Natural killer cell (primary cell): ENCODE measurements at regions not wholly inside any gene's neighbourhood (a gene's known extent, or its start where the extent isn't known, plus 50 kb on each side); places are given as distances from the start of the nearest gene placed in this dataset.

Experiments used
- ATAC-seq, 3 donors: fragments of 150-1000 bp in 2 of 3; fragments of 200-7000 bp in 1 of 3; cut with Tn5 transposase; 1 replicate in 1 of 3; 2 replicates in 2 of 3; pipeline ENCODE4 v1.10.0; 2021; ENCODE audit warnings: mild to moderate bottlenecking in 2 of 3, moderate library complexity in 2 of 3
- DNase-seq, 2 donors: peaks; one replicate each; pipeline versions ENCODE4 v3.0.0 to v3.0.0-alpha.2; 2013 to 2021; ENCODE audit warnings: mixed read lengths in 1 of 2
- H3K27ac ChIP-seq: one replicate; pipeline ENCODE4 v1.5.1; 2013; ENCODE audit warnings: mild to moderate bottlenecking, low read length
- H3K27me3 ChIP-seq: one replicate; pipeline ENCODE4 v1.6.1; 2013; ENCODE audit warnings: low read length; ENCODE audit not compliant: control insufficient read depth, insufficient read depth
- H3K36me3 ChIP-seq: one replicate; pipeline ENCODE4 v1.6.1; 2013; ENCODE audit warnings: low read length; ENCODE audit not compliant: control insufficient read depth, insufficient read depth
- H3K4me1 ChIP-seq: one replicate; pipeline ENCODE4 v1.6.1; 2013; ENCODE audit warnings: low read length; ENCODE audit not compliant: control insufficient read depth, insufficient read depth
- H3K4me3 ChIP-seq: one replicate; pipeline ENCODE4 v1.5.1; 2013; ENCODE audit warnings: low read length
- H3K9me3 ChIP-seq: one replicate; pipeline ENCODE4 v1.6.1; 2013; ENCODE audit warnings: low read length; ENCODE audit not compliant: control insufficient read depth, insufficient read depth
- H3K27ac Mint-ChIP-seq, 2 donors: one replicate each; pipeline ENCODE4 v1.8.0; 2022; ENCODE audit warnings: mild to moderate bottlenecking in 2 of 2, mixed read lengths in 2 of 2, moderate library complexity in 1 of 2
- H3K27me3 Mint-ChIP-seq, 2 donors: one replicate each; pipeline ENCODE4 v1.8.0; 2022; ENCODE audit warnings: low read depth in 2 of 2, mixed read lengths in 2 of 2
- H3K36me3 Mint-ChIP-seq: one replicate; pipeline ENCODE4 v1.8.0; 2022; ENCODE audit warnings: mixed read lengths
- H3K4me1 Mint-ChIP-seq, 2 donors: one replicate each; pipeline ENCODE4 v1.8.0; 2022; ENCODE audit warnings: mixed read lengths in 2 of 2
- H3K4me3 Mint-ChIP-seq: one replicate; pipeline ENCODE4 v1.8.0; 2022; ENCODE audit warnings: mild to moderate bottlenecking, moderate library complexity, mixed read lengths
- H3K9me3 Mint-ChIP-seq, 2 donors: one replicate each; pipeline ENCODE4 v1.8.0; 2022; ENCODE audit warnings: mixed read lengths in 2 of 2
- WGBS: methylation state at CpG from one replicate; pipeline ENCODE4 v1.1.7; 2013; ENCODE audit warnings: missing lambda C conversion rate; ENCODE audit not compliant: insufficient coverage; 5-methylcytosine and 5-hydroxymethylcytosine counted together
- intact Hi-C: fragments of 100-400 bp; cut with micrococcal nuclease; formaldehyde crosslinking; loops from one replicate; pipeline ENCODE4 v1.14.2; 2022
- TF ChIP-seq, protein P1 (sequence below): fragments of 200-600 bp; IDR thresholded peaks from one replicate; pipeline ENCODE4 v1.8.0; 2022; ENCODE audit warnings: antibody characterized with exemption

DNA sequence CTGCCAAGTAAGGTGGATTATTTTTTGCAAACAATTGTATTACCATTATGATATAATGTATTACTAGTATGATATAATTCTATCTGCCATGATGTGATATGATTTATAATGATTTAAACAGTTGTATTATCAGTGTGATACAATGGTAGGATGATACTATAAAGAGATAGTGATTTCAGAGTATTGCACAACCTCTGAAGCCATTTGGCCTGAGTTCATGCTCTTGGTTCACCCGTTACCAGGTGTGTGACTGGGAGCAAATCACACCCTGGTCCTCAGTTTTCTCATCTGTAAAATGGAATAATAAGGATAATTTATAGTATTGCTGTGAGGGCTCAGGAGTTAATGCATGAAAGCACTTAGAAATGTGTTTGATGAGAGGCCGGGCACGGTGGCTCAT is 905.0 kb upstream of the RBFOX1 start:
- intact Hi-C loops = no loop called here
- Histone ChIP-seq H3K9me3 (peaks cover under 1% of the 10 kb centered on the region), H3K36me3 (no peaks in the 10 kb centered on the region), H3K27me3 (no peaks in the 10 kb centered on the region), H3K27ac (no peak overlapping the region), H3K4me1 (no peaks in the 10 kb centered on the region), H3K4me3 (no peak overlapping the region)
- Mint-ChIP-seq H3K4me3 (no peak overlapping the region), H3K4me1 (no peaks in the 10 kb centered on the region), H3K27me3 (no peaks in the 10 kb centered on the region), H3K36me3 (no peaks in the 10 kb centered on the region), H3K27ac (no peak overlapping the region), H3K9me3 (peaks cover 10 to 17% of the 10 kb centered on the region in 2 donors)
- 82% methylated on average over 3 of the region's 3 CpGs for WGBS
- ATAC-seq (no peak), DNase-seq (no peak)
- TF ChIP-seq, protein P1, sequence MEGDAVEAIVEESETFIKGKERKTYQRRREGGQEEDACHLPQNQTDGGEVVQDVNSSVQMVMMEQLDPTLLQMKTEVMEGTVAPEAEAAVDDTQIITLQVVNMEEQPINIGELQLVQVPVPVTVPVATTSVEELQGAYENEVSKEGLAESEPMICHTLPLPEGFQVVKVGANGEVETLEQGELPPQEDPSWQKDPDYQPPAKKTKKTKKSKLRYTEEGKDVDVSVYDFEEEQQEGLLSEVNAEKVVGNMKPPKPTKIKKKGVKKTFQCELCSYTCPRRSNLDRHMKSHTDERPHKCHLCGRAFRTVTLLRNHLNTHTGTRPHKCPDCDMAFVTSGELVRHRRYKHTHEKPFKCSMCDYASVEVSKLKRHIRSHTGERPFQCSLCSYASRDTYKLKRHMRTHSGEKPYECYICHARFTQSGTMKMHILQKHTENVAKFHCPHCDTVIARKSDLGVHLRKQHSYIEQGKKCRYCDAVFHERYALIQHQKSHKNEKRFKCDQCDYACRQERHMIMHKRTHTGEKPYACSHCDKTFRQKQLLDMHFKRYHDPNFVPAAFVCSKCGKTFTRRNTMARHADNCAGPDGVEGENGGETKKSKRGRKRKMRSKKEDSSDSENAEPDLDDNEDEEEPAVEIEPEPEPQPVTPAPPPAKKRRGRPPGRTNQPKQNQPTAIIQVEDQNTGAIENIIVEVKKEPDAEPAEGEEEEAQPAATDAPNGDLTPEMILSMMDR = no peak

GRCh38 chr16:6407596-6407995 is 925.0 kb upstream of the RBFOX1 start:
- Histone ChIP-seq H3K27me3 (no peaks in the 10 kb centered on the region), H3K36me3 (no peaks in the 10 kb centered on the region), H3K4me1 (no peaks in the 10 kb centered on the region), H3K4me3 (no peak overlapping the region), H3K9me3 (no peaks in the 10 kb centered on the region), H3K27ac (no peak overlapping the region)
- peaks cover 2 to 5% of the 10 kb centered on the region in 2 donors for H3K9me3 Mint-ChIP-seq
- no peaks in the 10 kb centered on the region for H3K27me3 Mint-ChIP-seq
- no peak overlapping the region for H3K27ac Mint-ChIP-seq
- no peak for DNase-seq
- H3K4me3 Mint-ChIP-seq = no peak overlapping the region
- whole genome bisulfite sequencing = 100% methylated on average over 2 of the region's 3 CpGs
- H3K4me1 Mint-ChIP-seq = no peaks in the 10 kb centered on the region
- TF ChIP-seq, protein P1 = no peak
- no peak for ATAC-seq
- intact Hi-C loops = no loop called here
- no peaks in the 10 kb centered on the region for H3K36me3 Mint-ChIP-seq

- Mint-ChIP-seq H3K27ac (no peak overlapping the region), H3K4me1 (no peaks in the 10 kb centered on the region), H3K4me3 (no peak overlapping the region), H3K36me3 (no peaks in the 10 kb centered on the region), H3K9me3 (peaks cover 2 to 7% of the 10 kb centered on the region in 2 donors), H3K27me3 (no peaks in the 10 kb centered on the region)
- ATAC-seq = no peak
- 81% methylated on average over 1 of the region's 1 CpG for WGBS
- Histone ChIP-seq H3K9me3 (no peaks in the 10 kb centered on the region), H3K4me1 (no peaks in the 10 kb centered on the region), H3K27me3 (no peaks in the 10 kb centered on the region), H3K27ac (no peak overlapping the region), H3K36me3 (no peaks in the 10 kb centered on the region), H3K4me3 (no peak overlapping the region)
- intact Hi-C loops = no loop called here
- TF ChIP-seq, protein P1 = no peak
- no peak for DNase-seq
Observed at GRCh38 chr16:6406028-6406427, 926.6 kb upstream of the RBFOX1 start.

GRCh38 chr16:6382924-6383459 is 949.7 kb upstream of the RBFOX1 start:
- H3K27ac ChIP-seq = no peak overlapping the region
- Mint-ChIP-seq H3K27me3 (no peaks in the 10 kb centered on the region), H3K4me3 (no peak overlapping the region), H3K9me3 (peaks cover 3 to 6% of the 10 kb centered on the region in 2 donors), H3K27ac (no peak overlapping the region), H3K4me1 (no peaks in the 10 kb centered on the region), H3K36me3 (peaks cover 6% of the 10 kb centered on the region)
- no peaks in the 10 kb centered on the region for H3K36me3 ChIP-seq
- no peak overlapping the region for H3K4me3 ChIP-seq
- DNase-seq = no peak
- WGBS = 58% methylated on average over 3 of the region's 3 CpGs
- intact Hi-C loops = no loop called here
- H3K4me1 ChIP-seq = no peaks in the 10 kb centered on the region
- H3K9me3 ChIP-seq = peaks cover 5% of the 10 kb centered on the region
- ATAC-seq = no peak
- TF ChIP-seq, protein P1 = no peak
- no peaks in the 10 kb centered on the region for H3K27me3 ChIP-seq
